ENCODE measurements at regions not wholly inside any gene's neighbourhood (a gene's known extent, or its start where the extent isn't known, plus 50 kb on each side); places are given as distances from the start of the nearest gene placed in this dataset.

DNA sequence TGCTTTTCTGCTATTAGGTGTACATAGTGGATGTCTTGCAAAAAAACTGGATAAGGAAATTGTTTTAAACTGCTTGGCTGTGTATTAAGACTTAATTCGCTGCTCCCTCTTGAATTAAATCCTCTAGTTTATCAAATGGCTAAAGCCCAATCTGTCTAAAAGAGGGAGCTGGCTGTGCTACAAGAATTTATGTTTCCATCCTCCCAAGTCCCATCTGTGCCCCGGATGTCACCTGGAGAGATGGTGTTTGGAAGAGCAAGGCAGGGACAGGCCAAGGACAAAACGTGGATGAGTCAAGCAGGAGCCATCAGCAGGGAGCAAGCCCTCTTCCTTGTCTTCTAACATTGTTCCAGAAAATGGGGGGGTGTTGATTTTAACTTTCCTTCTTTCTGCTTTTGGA, 171.3 kb upstream of the LCORL start:
- TF ChIP-seq, protein P1, sequence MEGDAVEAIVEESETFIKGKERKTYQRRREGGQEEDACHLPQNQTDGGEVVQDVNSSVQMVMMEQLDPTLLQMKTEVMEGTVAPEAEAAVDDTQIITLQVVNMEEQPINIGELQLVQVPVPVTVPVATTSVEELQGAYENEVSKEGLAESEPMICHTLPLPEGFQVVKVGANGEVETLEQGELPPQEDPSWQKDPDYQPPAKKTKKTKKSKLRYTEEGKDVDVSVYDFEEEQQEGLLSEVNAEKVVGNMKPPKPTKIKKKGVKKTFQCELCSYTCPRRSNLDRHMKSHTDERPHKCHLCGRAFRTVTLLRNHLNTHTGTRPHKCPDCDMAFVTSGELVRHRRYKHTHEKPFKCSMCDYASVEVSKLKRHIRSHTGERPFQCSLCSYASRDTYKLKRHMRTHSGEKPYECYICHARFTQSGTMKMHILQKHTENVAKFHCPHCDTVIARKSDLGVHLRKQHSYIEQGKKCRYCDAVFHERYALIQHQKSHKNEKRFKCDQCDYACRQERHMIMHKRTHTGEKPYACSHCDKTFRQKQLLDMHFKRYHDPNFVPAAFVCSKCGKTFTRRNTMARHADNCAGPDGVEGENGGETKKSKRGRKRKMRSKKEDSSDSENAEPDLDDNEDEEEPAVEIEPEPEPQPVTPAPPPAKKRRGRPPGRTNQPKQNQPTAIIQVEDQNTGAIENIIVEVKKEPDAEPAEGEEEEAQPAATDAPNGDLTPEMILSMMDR (IDR thresholded peaks at IDR 0.05), result no peak
- no peak for TF ChIP-seq POLR2A (IDR thresholded peaks at IDR 0.05)

Measured in adrenal gland (tissue), 5 donors.